Chondrocyte (in vitro differentiated cells): ENCODE measurements at regions not wholly inside any gene's neighbourhood (a gene's known extent, or its start where the extent isn't known, plus 50 kb on each side); places are given as distances from the start of the nearest gene placed in this dataset.
A peak's percentile ranks its signal among the peaks of the same experiment; 100 is the strongest.

ENCODE experiments used
- DNase-seq: peaks from one replicate; pipeline ENCODE4 v3.0.0; 2021; ENCODE audit warnings: mixed read lengths, low spot score
- H3K27ac Mint-ChIP-seq: one replicate; pipeline ENCODE4 v1.8.0; 2021; ENCODE audit warnings: mild to moderate bottlenecking, moderate library complexity, mixed read lengths; ENCODE audit not compliant: unreplicated experiment
- H3K27me3 Mint-ChIP-seq: 2 replicates; pipeline ENCODE4 v1.8.0; 2021; ENCODE audit warnings: low read depth, mixed read lengths
- H3K36me3 Mint-ChIP-seq: 2 replicates; pipeline ENCODE4 v1.8.0; 2021; ENCODE audit warnings: low read depth, mixed read lengths
- H3K4me1 Mint-ChIP-seq: 2 replicates; pipeline ENCODE4 v1.8.0; 2021; ENCODE audit warnings: low read depth, mild to moderate bottlenecking, mixed read lengths
- H3K4me3 Mint-ChIP-seq: one replicate; pipeline ENCODE4 v1.8.0; 2021; ENCODE audit warnings: mild to moderate bottlenecking, moderate library complexity, mixed read lengths; ENCODE audit not compliant: unreplicated experiment
- H3K9me3 Mint-ChIP-seq: 2 replicates; pipeline ENCODE4 v1.8.0; 2021; ENCODE audit warnings: low read depth, mixed read lengths
- TF ChIP-seq, protein P1 (sequence below): fragments of 200-600 bp; sonication (generic); IDR thresholded peaks from 2 replicates; pipeline ENCODE4 v1.5.0; 2021; ENCODE audit warnings: antibody characterized with exemption, mild to moderate bottlenecking, moderate library complexity

- Mint-ChIP-seq H3K27ac (no peak overlapping the region), H3K4me3 (no peak overlapping the region), H3K4me1 (no peaks in the 10 kb centered on the region), H3K9me3 (no peaks in the 10 kb centered on the region), H3K27me3 (no peaks in the 10 kb centered on the region), H3K36me3 (no peaks in the 10 kb centered on the region)
- TF ChIP-seq, protein P1, sequence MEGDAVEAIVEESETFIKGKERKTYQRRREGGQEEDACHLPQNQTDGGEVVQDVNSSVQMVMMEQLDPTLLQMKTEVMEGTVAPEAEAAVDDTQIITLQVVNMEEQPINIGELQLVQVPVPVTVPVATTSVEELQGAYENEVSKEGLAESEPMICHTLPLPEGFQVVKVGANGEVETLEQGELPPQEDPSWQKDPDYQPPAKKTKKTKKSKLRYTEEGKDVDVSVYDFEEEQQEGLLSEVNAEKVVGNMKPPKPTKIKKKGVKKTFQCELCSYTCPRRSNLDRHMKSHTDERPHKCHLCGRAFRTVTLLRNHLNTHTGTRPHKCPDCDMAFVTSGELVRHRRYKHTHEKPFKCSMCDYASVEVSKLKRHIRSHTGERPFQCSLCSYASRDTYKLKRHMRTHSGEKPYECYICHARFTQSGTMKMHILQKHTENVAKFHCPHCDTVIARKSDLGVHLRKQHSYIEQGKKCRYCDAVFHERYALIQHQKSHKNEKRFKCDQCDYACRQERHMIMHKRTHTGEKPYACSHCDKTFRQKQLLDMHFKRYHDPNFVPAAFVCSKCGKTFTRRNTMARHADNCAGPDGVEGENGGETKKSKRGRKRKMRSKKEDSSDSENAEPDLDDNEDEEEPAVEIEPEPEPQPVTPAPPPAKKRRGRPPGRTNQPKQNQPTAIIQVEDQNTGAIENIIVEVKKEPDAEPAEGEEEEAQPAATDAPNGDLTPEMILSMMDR, result peak; percentile 56
- DNase-seq, result no peak
Measured at GRCh38 chr12:33605757-33606156, 166.1 kb upstream of the SYT10 start.

- Mint-ChIP-seq H3K9me3 (no peaks in the 10 kb centered on the region), H3K4me1 (no peaks in the 10 kb centered on the region), H3K36me3 (no peaks in the 10 kb centered on the region), H3K27ac (no peak overlapping the region), H3K27me3 (no peaks in the 10 kb centered on the region), H3K4me3 (no peak overlapping the region)
- TF ChIP-seq, protein P1, result no peak
- DNase-seq, result no peak
Measured at GRCh38 chr12:33609910-33610309, 170.3 kb upstream of the SYT10 start.

GRCh38 chr12:33614630-33615029, 175.0 kb upstream of the SYT10 start:
- no peaks in the 10 kb centered on the region for H3K27me3 Mint-ChIP-seq
- peaks cover 12% of the 10 kb centered on the region for H3K9me3 Mint-ChIP-seq

GRCh38 chr12:33617218-33617617, 177.6 kb upstream of the SYT10 start:
- TF ChIP-seq, protein P1, result no peak
- Mint-ChIP-seq H3K4me3 (no peak overlapping the region), H3K4me1 (no peaks in the 10 kb centered on the region), H3K36me3 (no peaks in the 10 kb centered on the region), H3K9me3 (peaks cover 14% of the 10 kb centered on the region), H3K27me3 (peaks cover under 1% of the 10 kb centered on the region), H3K27ac (no peak overlapping the region)
- no peak for DNase-seq

More at GRCh38 chr12:33614630-33615029, 175.0 kb upstream of the SYT10 start:
- no peak overlapping the region for H3K27ac Mint-ChIP-seq
- H3K4me1 Mint-ChIP-seq, result no peaks in the 10 kb centered on the region
- TF ChIP-seq, protein P1, result no peak
- no peak overlapping the region for H3K4me3 Mint-ChIP-seq
- DNase-seq, result no peak
- no peaks in the 10 kb centered on the region for H3K36me3 Mint-ChIP-seq

DNA sequence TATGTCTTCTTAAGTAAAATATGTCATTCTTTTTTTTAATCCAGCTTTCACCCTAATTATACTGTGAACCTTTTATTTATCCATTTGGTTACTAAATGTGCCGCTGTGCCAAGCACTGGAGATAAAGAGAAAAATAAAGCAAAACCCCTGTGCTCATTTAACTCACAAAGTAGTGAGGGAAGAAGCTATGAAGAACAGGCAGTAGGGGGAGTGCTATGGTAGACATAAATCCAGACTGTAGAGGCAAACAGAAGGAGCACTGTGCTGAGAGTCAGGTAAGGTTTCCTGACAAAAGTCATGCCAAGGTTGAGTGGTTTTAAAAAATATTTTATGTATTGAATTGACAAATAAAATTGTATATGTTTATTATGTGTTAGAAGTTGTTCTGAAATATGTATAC, 188.5 kb upstream of the SYT10 start:
- Mint-ChIP-seq H3K4me1 (no peaks in the 10 kb centered on the region), H3K27me3 (no peaks in the 10 kb centered on the region), H3K27ac (no peak overlapping the region), H3K9me3 (no peaks in the 10 kb centered on the region), H3K36me3 (no peaks in the 10 kb centered on the region), H3K4me3 (no peak overlapping the region)
- TF ChIP-seq, protein P1, result no peak
- DNase-seq, result no peak
